ENCODE measurements at regions not wholly inside any gene's neighbourhood (a gene's known extent, or its start where the extent isn't known, plus 50 kb on each side); places are given as distances from the start of the nearest gene placed in this dataset.

- TF ChIP-seq CTCF (conservative IDR thresholded peaks at IDR 0.05; ENCODE audit: low read length) (no peak), EZH2phosphoT487 (IDR thresholded peaks at IDR 0.05; ENCODE audit: borderline replicate concordance) (no peak)
These were observed 155.4 kb upstream of the ARHGAP5 start for GRCh38 chr14:31921721-31922120.
